ENCODE measurements at regions not wholly inside any gene's neighbourhood (a gene's known extent, or its start where the extent isn't known, plus 50 kb on each side); places are given as distances from the start of the nearest gene placed in this dataset.

DNA sequence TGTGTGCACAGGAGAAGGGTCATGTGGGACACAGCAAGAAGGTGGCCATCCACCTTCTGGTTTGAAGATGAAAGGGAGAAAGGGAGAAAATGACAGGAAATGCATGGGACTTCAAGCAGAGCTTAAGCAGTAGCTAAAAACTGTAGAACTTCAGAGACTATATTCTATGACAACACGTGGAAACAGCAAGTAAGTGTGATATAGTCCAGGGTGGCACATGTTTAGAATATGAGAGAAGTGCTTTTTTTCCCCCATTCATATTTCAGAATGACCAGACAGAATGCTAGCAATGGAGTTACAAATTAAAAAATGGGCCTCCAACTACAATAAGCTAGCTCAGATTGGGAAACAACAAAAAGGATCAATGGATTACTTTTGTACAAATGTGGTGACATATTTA is 1042.2 kb downstream of the TMEM182 start:
- TF ChIP-seq, protein P1, sequence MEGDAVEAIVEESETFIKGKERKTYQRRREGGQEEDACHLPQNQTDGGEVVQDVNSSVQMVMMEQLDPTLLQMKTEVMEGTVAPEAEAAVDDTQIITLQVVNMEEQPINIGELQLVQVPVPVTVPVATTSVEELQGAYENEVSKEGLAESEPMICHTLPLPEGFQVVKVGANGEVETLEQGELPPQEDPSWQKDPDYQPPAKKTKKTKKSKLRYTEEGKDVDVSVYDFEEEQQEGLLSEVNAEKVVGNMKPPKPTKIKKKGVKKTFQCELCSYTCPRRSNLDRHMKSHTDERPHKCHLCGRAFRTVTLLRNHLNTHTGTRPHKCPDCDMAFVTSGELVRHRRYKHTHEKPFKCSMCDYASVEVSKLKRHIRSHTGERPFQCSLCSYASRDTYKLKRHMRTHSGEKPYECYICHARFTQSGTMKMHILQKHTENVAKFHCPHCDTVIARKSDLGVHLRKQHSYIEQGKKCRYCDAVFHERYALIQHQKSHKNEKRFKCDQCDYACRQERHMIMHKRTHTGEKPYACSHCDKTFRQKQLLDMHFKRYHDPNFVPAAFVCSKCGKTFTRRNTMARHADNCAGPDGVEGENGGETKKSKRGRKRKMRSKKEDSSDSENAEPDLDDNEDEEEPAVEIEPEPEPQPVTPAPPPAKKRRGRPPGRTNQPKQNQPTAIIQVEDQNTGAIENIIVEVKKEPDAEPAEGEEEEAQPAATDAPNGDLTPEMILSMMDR (IDR thresholded peaks at IDR 0.05; ENCODE audit: low read length) = no peak
- TF ChIP-seq EZH2 (optimal IDR thresholded peaks at IDR 0.05; ENCODE audit: low read depth, low read length) = no peak

Data from MM.1S (cell line).